GM12892 (cell line): ENCODE measurements at regions not wholly inside any gene's neighbourhood (a gene's known extent, or its start where the extent isn't known, plus 50 kb on each side); places are given as distances from the start of the nearest gene placed in this dataset.

Source experiments
- POLR2A ChIP-seq: IDR thresholded peaks from 2 replicates; pipeline ENCODE4 v1.6.1; 2011; ENCODE audit warnings: low read depth, low read length, control low read depth
- POLR2AphosphoS5 ChIP-seq: IDR thresholded peaks from 2 replicates; pipeline ENCODE4 v1.6.1; 2011; ENCODE audit warnings: low read depth, low read length, control low read depth
- TAF1 ChIP-seq: IDR thresholded peaks from 2 replicates; pipeline ENCODE4 v1.6.1; 2011; ENCODE audit warnings: low read depth, mild to moderate bottlenecking, control low read depth, low read length, borderline replicate concordance

DNA sequence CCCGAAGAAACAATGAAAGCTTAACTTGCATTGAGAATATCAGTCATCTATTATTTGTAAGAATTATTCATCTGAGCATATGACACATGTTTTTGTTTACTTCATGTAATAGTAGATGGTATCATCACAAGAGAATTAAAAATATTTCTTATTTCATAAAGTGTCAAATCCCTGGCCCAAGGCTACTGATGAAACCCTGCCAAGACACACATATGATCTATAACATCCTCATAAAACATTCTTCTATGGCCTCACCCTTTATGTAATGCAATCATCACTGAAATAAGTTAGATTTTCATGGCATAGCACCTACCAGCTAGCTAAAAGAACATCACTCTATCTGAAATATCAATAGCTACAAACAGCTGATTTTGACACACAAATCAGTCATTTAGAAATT, 385.6 kb upstream of the PHF14 start:
- no peak for TF ChIP-seq POLR2AphosphoS5
- TF ChIP-seq POLR2A, result no peak
- TF ChIP-seq TAF1, result no peak
